OCI-LY7 (cell line): ENCODE measurements at regions not wholly inside any gene's neighbourhood (a gene's known extent, or its start where the extent isn't known, plus 50 kb on each side); places are given as distances from the start of the nearest gene placed in this dataset.

Source experiments
- CTCF ChIP-seq: fragments of 200-600 bp; sonication (generic); conservative IDR thresholded peaks from 2 replicates; pipeline ENCODE4 v1.5.1; 2014; ENCODE audit warnings: mild to moderate bottlenecking, antibody characterized with exemption, low read length, moderate library complexity, mixed read lengths
- EZH2phosphoT487 ChIP-seq: fragments of 200-600 bp; sonication (generic); IDR thresholded peaks from 2 replicates; pipeline ENCODE4 v1.6.1; 2018; ENCODE audit warnings: low read depth, borderline replicate concordance, mild to moderate bottlenecking, mixed run types, antibody characterized with exemption, low read length, moderate library complexity, mixed read lengths

- TF ChIP-seq CTCF = no peak
- TF ChIP-seq EZH2phosphoT487 = no peak
These were observed 236.8 kb downstream of the ACTL7B start for GRCh38 chr9:108618906-108619550.
